Adrenal gland (tissue), 5 donors: ENCODE measurements at regions not wholly inside any gene's neighbourhood (a gene's known extent, or its start where the extent isn't known, plus 50 kb on each side); places are given as distances from the start of the nearest gene placed in this dataset.

Experiments used
- POLR2A ChIP-seq, 2 donors: fragments of 450-650 bp; IDR thresholded peaks; one replicate each; pipeline ENCODE4 v1.6.1; 2017; ENCODE audit warnings: antibody characterized with exemption in 2 of 2, mild to moderate bottlenecking in 2 of 2, moderate library complexity in 1 of 2
- TF ChIP-seq, protein P1 (sequence below), 6 experiments: fragments of 450-650 bp in 4 of 6; fragments of 200-600 bp in 2 of 6; sonication (generic) in 1 of 6; IDR thresholded peaks; 1 replicate in 5 of 6; 2 replicates in 1 of 6; pipeline versions ENCODE4 v1.5.1 to v1.8.0; 2016 to 2021; ENCODE audit warnings: antibody characterized with exemption in 6 of 6, mild to moderate bottlenecking in 2 of 6, moderate library complexity in 1 of 6
- donor health status: DM: no; HTN: no; CAD: no.

DNA sequence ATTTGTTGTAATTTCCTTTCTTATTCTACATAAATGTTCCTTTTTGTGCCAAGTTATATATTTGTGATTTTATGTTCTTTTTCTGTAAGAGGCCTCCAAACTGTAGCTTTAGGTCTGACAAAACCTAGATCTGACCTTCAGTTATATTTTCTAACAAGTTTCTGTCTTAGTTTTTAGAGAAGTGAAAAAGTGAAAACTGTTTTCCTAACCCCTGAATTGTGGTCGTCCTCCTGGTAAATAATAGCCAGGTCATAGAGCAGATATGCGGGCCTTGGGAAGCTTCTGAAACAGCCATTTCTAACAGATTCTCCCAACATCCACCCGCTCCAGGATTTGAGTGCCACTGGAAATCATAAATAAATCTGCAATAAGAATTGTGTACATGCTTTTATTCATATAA lies 398.4 kb upstream of the CWC22 start:
- no peak for TF ChIP-seq POLR2A (IDR thresholded peaks at IDR 0.05)
- TF ChIP-seq, protein P1, sequence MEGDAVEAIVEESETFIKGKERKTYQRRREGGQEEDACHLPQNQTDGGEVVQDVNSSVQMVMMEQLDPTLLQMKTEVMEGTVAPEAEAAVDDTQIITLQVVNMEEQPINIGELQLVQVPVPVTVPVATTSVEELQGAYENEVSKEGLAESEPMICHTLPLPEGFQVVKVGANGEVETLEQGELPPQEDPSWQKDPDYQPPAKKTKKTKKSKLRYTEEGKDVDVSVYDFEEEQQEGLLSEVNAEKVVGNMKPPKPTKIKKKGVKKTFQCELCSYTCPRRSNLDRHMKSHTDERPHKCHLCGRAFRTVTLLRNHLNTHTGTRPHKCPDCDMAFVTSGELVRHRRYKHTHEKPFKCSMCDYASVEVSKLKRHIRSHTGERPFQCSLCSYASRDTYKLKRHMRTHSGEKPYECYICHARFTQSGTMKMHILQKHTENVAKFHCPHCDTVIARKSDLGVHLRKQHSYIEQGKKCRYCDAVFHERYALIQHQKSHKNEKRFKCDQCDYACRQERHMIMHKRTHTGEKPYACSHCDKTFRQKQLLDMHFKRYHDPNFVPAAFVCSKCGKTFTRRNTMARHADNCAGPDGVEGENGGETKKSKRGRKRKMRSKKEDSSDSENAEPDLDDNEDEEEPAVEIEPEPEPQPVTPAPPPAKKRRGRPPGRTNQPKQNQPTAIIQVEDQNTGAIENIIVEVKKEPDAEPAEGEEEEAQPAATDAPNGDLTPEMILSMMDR (IDR thresholded peaks at IDR 0.05) = no peak
